Heart left ventricle (tissue), 16 donors: ENCODE measurements at regions not wholly inside any gene's neighbourhood (a gene's known extent, or its start where the extent isn't known, plus 50 kb on each side); places are given as distances from the start of the nearest gene placed in this dataset.

ENCODE experiments used
- ATAC-seq, 4 donors: fragments of 200-7000 bp; cut with Tn5 transposase; one replicate each; pipeline ENCODE4 v1.9.1; 2020 to 2022; ENCODE audit warnings: moderate library complexity in 4 of 4, mild to moderate bottlenecking in 3 of 4, moderate number of reproducible peaks in 1 of 4
- DNase-seq, 5 donors: peaks; one replicate each; pipeline ENCODE4 v3.0.0-alpha.2; 2020
- H3K27ac ChIP-seq, 12 donors: fragments of 200-600 bp; sonication (generic) in 4 of 12; one replicate each; pipeline versions ENCODE4 v1.5.0 to v1.8.0; 2016 to 2022; ENCODE audit warnings: mild to moderate bottlenecking in 2 of 12
- H3K27me3 ChIP-seq, 9 donors: fragments of 200-600 bp; sonication (generic) in 2 of 9; one replicate each; pipeline versions ENCODE4 v1.5.1 to v1.8.0; 2016 to 2022; ENCODE audit warnings: mild to moderate bottlenecking in 3 of 9
- H3K36me3 ChIP-seq, 9 donors: fragments of 200-600 bp; sonication (generic) in 2 of 9; one replicate each; pipeline versions ENCODE4 v1.5.0 to v1.8.0; 2018 to 2022; ENCODE audit warnings: mild to moderate bottlenecking in 2 of 9
- H3K4me1 ChIP-seq, 12 donors: fragments of 200-600 bp; sonication (generic) in 4 of 12; one replicate each; pipeline versions ENCODE4 v1.5.0 to v1.8.0; 2016 to 2022; ENCODE audit warnings: mild to moderate bottlenecking in 3 of 12
- H3K4me3 ChIP-seq, 12 donors: fragments of 200-600 bp; sonication (generic) in 4 of 12; one replicate each; pipeline versions ENCODE4 v1.5.0 to v1.8.0; 2017 to 2022; ENCODE audit warnings: mild to moderate bottlenecking in 9 of 12, moderate library complexity in 4 of 12
- H3K9me3 ChIP-seq, 12 donors: fragments of 200-600 bp; sonication (generic) in 4 of 12; one replicate each; pipeline versions ENCODE4 v1.5.0 to v1.8.0; 2016 to 2022; ENCODE audit warnings: mild to moderate bottlenecking in 1 of 12
- POLR2A ChIP-seq, 2 donors: fragments of 450-650 bp; IDR thresholded peaks; one replicate each; pipeline ENCODE4 v1.6.1; 2017; ENCODE audit warnings: antibody characterized with exemption in 2 of 2, mild to moderate bottlenecking in 2 of 2, moderate library complexity in 2 of 2
- WGBS, 4 donors: extraction: QIAGEN DNeasy Blood & Tissue Kit in 2 of 4; methylation state at CpG; one replicate each; pipeline versions ENCODE4 v1.1.5 to v1.1.7; 2013 to 2018; 5-methylcytosine and 5-hydroxymethylcytosine counted together
- intact Hi-C, 10 donors: fragments of 100-400 bp; cut with DNase I; formaldehyde crosslinking; loops; one replicate each; pipeline versions ENCODE4 v1.11.1 to v1.14.2; 2022
- TF ChIP-seq, protein P1 (sequence below), 12 donors: fragments of 200-600 bp; sonication (generic) in 4 of 12; IDR thresholded peaks; one replicate each; pipeline versions ENCODE4 v1.5.0 to v1.8.0; 2018 to 2022; ENCODE audit warnings: antibody characterized with exemption in 12 of 12, mild to moderate bottlenecking in 5 of 12
- donor health status: ischemic (EF 13 %, LVEDD 7.1; RV severe dilation, severe dysfunction).
- donor health status: healthy with polysubstance abuse.
- donor health status: DM: no; HTN: yes; CAD: no.
- donor health status: DM: no; HTN: no; CAD: no.
- donor health status: ischemic (EF 25% LVEDD 6.9; RV normal size, moderate dysfunction).
- donor health status: ischemic (EF 25% LVEDD 5.7; RV mildly dilated, moderate dysfunction).
- donor health status: healthy.
- donor health status: DM: yes; HTN: yes; CAD: no.
- donor health status: ischemic (EF 35%, LVEDD 5.7; RV mildly dilated, moderate dysfunction).
- donor health status: nonischemic (EF 11% LVEDD 7.7; RV severe dilation, severe dysfunction).
- donor health status: DM: yes; HTN: yes; CAD: no.
- donor health status: PGD.
- donor health status: ischemic (EF 29% LVEDD 5.4; RV normal size, mild dysfunction).
- donor health status: nonischemic (EF 23%, LVEDD 6.1; RV moderate dilation, normal function).

GRCh38 chr15:95302206-95302605 lies 1028.3 kb upstream of the NR2F2 start:
- intact Hi-C loops = loop anchor here in 2 of 10 donors (5.0 to 10.0 kb wide), 2 partner anchors 65 to 153 kb away; no protein-coding TSS in a partner anchor
- TF ChIP-seq, protein P1, sequence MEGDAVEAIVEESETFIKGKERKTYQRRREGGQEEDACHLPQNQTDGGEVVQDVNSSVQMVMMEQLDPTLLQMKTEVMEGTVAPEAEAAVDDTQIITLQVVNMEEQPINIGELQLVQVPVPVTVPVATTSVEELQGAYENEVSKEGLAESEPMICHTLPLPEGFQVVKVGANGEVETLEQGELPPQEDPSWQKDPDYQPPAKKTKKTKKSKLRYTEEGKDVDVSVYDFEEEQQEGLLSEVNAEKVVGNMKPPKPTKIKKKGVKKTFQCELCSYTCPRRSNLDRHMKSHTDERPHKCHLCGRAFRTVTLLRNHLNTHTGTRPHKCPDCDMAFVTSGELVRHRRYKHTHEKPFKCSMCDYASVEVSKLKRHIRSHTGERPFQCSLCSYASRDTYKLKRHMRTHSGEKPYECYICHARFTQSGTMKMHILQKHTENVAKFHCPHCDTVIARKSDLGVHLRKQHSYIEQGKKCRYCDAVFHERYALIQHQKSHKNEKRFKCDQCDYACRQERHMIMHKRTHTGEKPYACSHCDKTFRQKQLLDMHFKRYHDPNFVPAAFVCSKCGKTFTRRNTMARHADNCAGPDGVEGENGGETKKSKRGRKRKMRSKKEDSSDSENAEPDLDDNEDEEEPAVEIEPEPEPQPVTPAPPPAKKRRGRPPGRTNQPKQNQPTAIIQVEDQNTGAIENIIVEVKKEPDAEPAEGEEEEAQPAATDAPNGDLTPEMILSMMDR (IDR thresholded peaks at IDR 0.05) = no peak
- TF ChIP-seq POLR2A (IDR thresholded peaks at IDR 0.05) = no peak
- H3K27ac ChIP-seq = peak overlapping the region in 7 of 12 donors; percentile 9 to 78 (median 23)
- H3K4me3 ChIP-seq = no peak overlapping the region
- H3K27me3 ChIP-seq = peaks cover 0 to 5% (median 0%) of the 10 kb centered on the region in 9 donors
- no peaks in the 10 kb centered on the region for H3K9me3 ChIP-seq
- ATAC-seq (peak in 2 of 4 donors; percentile 37 to 61), DNase-seq (no peak)
- H3K4me1 ChIP-seq = peaks cover 0 to 41% (median 18%) of the 10 kb centered on the region in 12 donors
- 61 to 68% (median 65%) methylated on average over 3 of the region's 3 CpGs for WGBS, 4 donors
- no peaks in the 10 kb centered on the region for H3K36me3 ChIP-seq

- Histone ChIP-seq H3K36me3 (no peaks in the 10 kb centered on the region), H3K27me3 (peaks cover 0 to 3% (median 0%) of the 10 kb centered on the region in 9 donors), H3K4me1 (peaks cover 0 to 36% (median 18%) of the 10 kb centered on the region in 12 donors), H3K9me3 (no peaks in the 10 kb centered on the region), H3K4me3 (no peak overlapping the region), H3K27ac (peak overlapping the region in 7 of 12 donors; percentile 9 to 92 (median 78))
- ATAC-seq (peak in 1 of 4 donors; percentile 50), DNase-seq (no peak)
- intact Hi-C loops = loop anchor here in 2 of 10 donors (5.0 to 10.0 kb wide), 2 partner anchors 64 to 152 kb away; no protein-coding TSS in a partner anchor
- TF ChIP-seq, protein P1 (IDR thresholded peaks at IDR 0.05) = no peak
- no peak for TF ChIP-seq POLR2A (IDR thresholded peaks at IDR 0.05)
- 54 to 68% (median 57%) methylated on average over 6 of the region's 6 CpGs for WGBS, 4 donors
Observed at GRCh38 chr15:95302809-95303208, 1027.7 kb upstream of the NR2F2 start.

GRCh38 chr15:95303713-95304112 lies 1026.8 kb upstream of the NR2F2 start:
- intact Hi-C loops = loop anchor here in 2 of 10 donors (5.0 to 10.0 kb wide), 2 partner anchors 64 to 151 kb away; no protein-coding TSS in a partner anchor
- Histone ChIP-seq H3K27ac (peak overlapping the region; percentile 30 to 92 (median 72)), H3K27me3 (no peaks in the 10 kb centered on the region), H3K36me3 (no peaks in the 10 kb centered on the region), H3K9me3 (no peaks in the 10 kb centered on the region), H3K4me3 (peak overlapping the region in 1 of 12 donors; percentile 6), H3K4me1 (peaks cover 0 to 36% (median 18%) of the 10 kb centered on the region in 12 donors)
- WGBS, 4 donors = 32 to 59% (median 40%) methylated on average over 4 of the region's 4 CpGs
- peak in 1 of 4 donors; percentile 7 for ATAC-seq
- no peak for DNase-seq
- no peak for TF ChIP-seq POLR2A (IDR thresholded peaks at IDR 0.05)
- TF ChIP-seq, protein P1 (IDR thresholded peaks at IDR 0.05) = no peak

DNA sequence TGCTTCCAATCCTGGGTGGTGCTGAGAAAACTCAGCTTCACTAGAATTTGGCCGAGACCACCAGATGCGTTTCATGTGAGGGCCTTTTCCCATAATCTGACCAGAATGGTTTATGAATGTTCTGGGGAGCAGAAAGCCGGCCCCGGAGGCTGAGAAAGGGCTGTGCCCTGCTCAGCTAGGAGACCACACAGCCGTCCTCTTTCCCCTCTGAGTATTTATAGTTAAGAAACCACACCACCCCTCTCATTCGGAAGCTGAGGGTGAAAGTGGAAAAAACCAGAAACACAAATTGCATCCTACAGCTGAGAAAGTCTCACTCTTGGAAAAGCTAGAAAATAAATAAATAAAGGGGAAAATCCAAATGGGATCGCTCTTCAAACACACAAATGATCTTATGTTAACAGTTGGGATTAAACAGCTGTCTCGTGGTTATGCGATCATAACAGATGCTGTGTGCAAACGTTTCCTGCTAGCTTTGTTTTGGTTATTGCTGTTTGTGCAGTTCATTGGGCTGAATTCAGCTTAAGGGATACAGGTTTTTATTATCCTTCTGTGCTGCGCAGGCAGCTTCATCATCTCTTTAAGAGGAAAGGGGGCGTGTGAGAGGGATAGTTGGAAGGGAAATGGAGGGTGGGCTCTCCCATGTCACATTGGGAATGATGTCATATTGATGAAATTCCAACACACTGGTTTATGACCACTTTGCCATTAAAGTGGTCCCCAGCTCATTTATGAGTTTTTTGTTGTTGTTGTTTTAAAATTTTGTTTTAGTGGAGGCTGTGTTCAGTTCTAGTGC lies 1026.2 kb upstream of the NR2F2 start:
- peak in 2 of 5 donors; percentile 32 to 48 for DNase-seq
- 19 to 26% (median 24%) methylated on average over 12 of the region's 12 CpGs for WGBS, 4 donors
- peak; percentile 57 to 78 (median 70) for ATAC-seq
- H3K4me1 ChIP-seq = peaks cover 0 to 36% (median 18%) of the 10 kb centered on the region in 12 donors
- no peaks in the 10 kb centered on the region for H3K9me3 ChIP-seq
- TF ChIP-seq POLR2A (IDR thresholded peaks at IDR 0.05) = peak in 1 of 2 donors; percentile 22
- TF ChIP-seq, protein P1 (IDR thresholded peaks at IDR 0.05) = no peak
- intact Hi-C loops = loop anchor here in 2 of 10 donors (5.0 to 10.0 kb wide), 2 partner anchors 63 to 150 kb away; no protein-coding TSS in a partner anchor
- H3K27ac ChIP-seq = peak overlapping the region; percentile 30 to 92 (median 72)
- no peaks in the 10 kb centered on the region for H3K27me3 ChIP-seq
- peak overlapping the region in 3 of 12 donors; percentile 6 to 14 (median 11) for H3K4me3 ChIP-seq
- H3K36me3 ChIP-seq = no peaks in the 10 kb centered on the region
